Right ventricle myocardium superior (tissue), 1 donor: ENCODE measurements at regions not wholly inside any gene's neighbourhood (a gene's known extent, or its start where the extent isn't known, plus 50 kb on each side); places are given as distances from the start of the nearest gene placed in this dataset.

Experiments used
- ATAC-seq: fragments of 200-7000 bp; cut with Tn5 transposase; one replicate; pipeline ENCODE4 v1.9.1; 2020; ENCODE audit warnings: mild to moderate bottlenecking; ENCODE audit not compliant: poor library complexity
- DNase-seq: peaks from one replicate; pipeline ENCODE4 v3.0.0-alpha.2; 2020
- intact Hi-C: fragments of 100-400 bp; cut with DNase I; formaldehyde crosslinking; loops from one replicate; pipeline ENCODE4 v1.11.2; 2022
- donor health status: DM: no; HTN: yes; CAD: no; lungs with severe emphysema.

GRCh38 chr3:157767607-157768006 lies 264.4 kb upstream of the VEPH1 start:
- intact Hi-C loops, result no loop called here
- ATAC-seq, result no peak
- DNase-seq, result no peak

- no peak for DNase-seq
- no peak for ATAC-seq
- intact Hi-C loops, result no loop called here
These were observed 260.4 kb upstream of the VEPH1 start for GRCh38 chr3:157763644-157764043.

GRCh38 chr3:157759311-157759710 lies 256.1 kb upstream of the VEPH1 start:
- DNase-seq (no peak), ATAC-seq (no peak)
- intact Hi-C loops, result no loop called here

- ATAC-seq, result no peak
- intact Hi-C loops, result no loop called here
- no peak for DNase-seq
These were observed 252.0 kb upstream of the VEPH1 start for GRCh38 chr3:157755233-157755632.

GRCh38 chr3:157754451-157754850 lies 251.2 kb upstream of the VEPH1 start:
- DNase-seq, result no peak
- intact Hi-C loops, result no loop called here
- no peak for ATAC-seq

- DNase-seq (no peak), ATAC-seq (no peak)
- intact Hi-C loops, result no loop called here
These were observed 250.5 kb upstream of the VEPH1 start for GRCh38 chr3:157753787-157754136.

GRCh38 chr3:157752956-157753786 lies 250.0 kb upstream of the VEPH1 start:
- no peak for DNase-seq
- no peak for ATAC-seq
- intact Hi-C loops, result no loop called here

- intact Hi-C loops, result no loop called here
- DNase-seq, result no peak
These were observed 249.3 kb upstream of the VEPH1 start for GRCh38 chr3:157752554-157752953.

GRCh38 chr3:157751386-157751785 lies 248.2 kb upstream of the VEPH1 start:
- ATAC-seq (no peak), DNase-seq (no peak)
- intact Hi-C loops, result no loop called here

More at GRCh38 chr3:157752554-157752953, 249.3 kb upstream of the VEPH1 start:
- ATAC-seq, result no peak

- ATAC-seq, result no peak
- intact Hi-C loops, result no loop called here
- DNase-seq, result no peak
These were observed 243.2 kb upstream of the VEPH1 start for GRCh38 chr3:157746391-157746790.

- intact Hi-C loops, result no loop called here
- no peak for ATAC-seq
- DNase-seq, result no peak
These were observed 238.4 kb upstream of the VEPH1 start for GRCh38 chr3:157741607-157742006.

GRCh38 chr3:157738441-157738840 lies 235.2 kb upstream of the VEPH1 start:
- ATAC-seq (no peak), DNase-seq (no peak)
- intact Hi-C loops, result no loop called here

GRCh38 chr3:157718800-157719199 lies 215.6 kb upstream of the VEPH1 start:
- ATAC-seq (no peak), DNase-seq (no peak)
- intact Hi-C loops, result no loop called here

- DNase-seq (no peak), ATAC-seq (no peak)
- intact Hi-C loops, result no loop called here
These were observed 209.9 kb upstream of the VEPH1 start for GRCh38 chr3:157713101-157713500.

- ATAC-seq (no peak), DNase-seq (no peak)
- intact Hi-C loops, result no loop called here
These were observed 202.0 kb upstream of the VEPH1 start for GRCh38 chr3:157705258-157705657.

- ATAC-seq (no peak), DNase-seq (no peak)
- intact Hi-C loops, result no loop called here
These were observed 197.2 kb upstream of the VEPH1 start for GRCh38 chr3:157700405-157700804.

- DNase-seq (no peak), ATAC-seq (no peak)
- intact Hi-C loops, result no loop called here
These were observed 192.4 kb upstream of the VEPH1 start for GRCh38 chr3:157695586-157695985.

- ATAC-seq, result no peak
- DNase-seq, result no peak
- intact Hi-C loops, result no loop called here
These were observed 191.9 kb upstream of the VEPH1 start for GRCh38 chr3:157695103-157695502.

- DNase-seq, result no peak
- intact Hi-C loops, result no loop called here
- ATAC-seq, result no peak
These were observed 190.5 kb upstream of the VEPH1 start for GRCh38 chr3:157693762-157694161.

GRCh38 chr3:157692468-157692867 lies 189.3 kb upstream of the VEPH1 start:
- intact Hi-C loops, result no loop called here
- ATAC-seq, result no peak

GRCh38 chr3:157683668-157684067 lies 180.5 kb upstream of the VEPH1 start:
- DNase-seq (no peak), ATAC-seq (no peak)
- intact Hi-C loops, result no loop called here

More at GRCh38 chr3:157692468-157692867, 189.3 kb upstream of the VEPH1 start:
- DNase-seq, result no peak
